Activated CD8-positive, alpha-beta memory T cell treated with anti-CD3 and anti-CD28 coated beads for 4 hours (primary cell): ENCODE measurements at regions not wholly inside any gene's neighbourhood (a gene's known extent, or its start where the extent isn't known, plus 50 kb on each side); places are given as distances from the start of the nearest gene placed in this dataset.
"Not testable (repeated sequence)": the region's sequence is repeated elsewhere in the genome, so short reads cannot be mapped to it uniquely, and the experiment has no call there.

Experiments
- DNase-seq, 2 donors: peaks; one replicate each; pipeline ENCODE4 v3.0.0-alpha.2; 2020; ENCODE audit warnings: low read depth in 2 of 2

- not testable (repeated sequence) for DNase-seq
These were observed 206.3 kb downstream of the NPIPB11 start for GRCh38 chr16:29200135-29200601.

- not testable (repeated sequence) for DNase-seq
These were observed 206.9 kb downstream of the NPIPB11 start for GRCh38 chr16:29199626-29200025.

GRCh38 chr16:29198731-29199521 is 207.6 kb downstream of the NPIPB11 start:
- DNase-seq = no peak

GRCh38 chr16:29198231-29198630 is 208.3 kb downstream of the NPIPB11 start:
- DNase-seq = no peak

- not testable (repeated sequence) for DNase-seq
These were observed 208.9 kb downstream of the NPIPB11 start for GRCh38 chr16:29197494-29198100.

- DNase-seq = not testable (repeated sequence)
These were observed 209.8 kb downstream of the NPIPB11 start for GRCh38 chr16:29196746-29197145.

GRCh38 chr16:29195116-29195872 is 210.4 kb downstream of the LAT start:
- not testable (repeated sequence) for DNase-seq

- DNase-seq = not testable (repeated sequence)
These were observed 209.5 kb downstream of the LAT start for GRCh38 chr16:29194185-29194844.

- not testable (repeated sequence) for DNase-seq
These were observed 208.8 kb downstream of the LAT start for GRCh38 chr16:29193634-29194033.

- DNase-seq = not testable (repeated sequence)
These were observed 208.4 kb downstream of the LAT start for GRCh38 chr16:29193248-29193574.

GRCh38 chr16:29192329-29193247 is 207.7 kb downstream of the LAT start:
- DNase-seq = no peak

- not testable (repeated sequence) for DNase-seq
These were observed 206.9 kb downstream of the LAT start for GRCh38 chr16:29191636-29192180.

- DNase-seq = not testable (repeated sequence)
These were observed 205.9 kb downstream of the LAT start for GRCh38 chr16:29190553-29191431.

GRCh38 chr16:29188806-29189205 is 204.0 kb downstream of the LAT start:
- not testable (repeated sequence) for DNase-seq

GRCh38 chr16:29186306-29187220 is 201.7 kb downstream of the LAT start:
- DNase-seq = not testable (repeated sequence)

- DNase-seq = not testable (repeated sequence)
These were observed 201.0 kb downstream of the LAT start for GRCh38 chr16:29185872-29186271.

GRCh38 chr16:29184738-29185438 is 200.0 kb downstream of the LAT start:
- not testable (repeated sequence) for DNase-seq
